Adrenal gland (tissue), 9 donors: ENCODE measurements at regions not wholly inside any gene's neighbourhood (a gene's known extent, or its start where the extent isn't known, plus 50 kb on each side); places are given as distances from the start of the nearest gene placed in this dataset.

Experiments used
- DNase-seq, 7 donors: peaks; one replicate each; pipeline ENCODE4 v3.0.0-alpha.2; 2019 to 2020
- H3K27ac ChIP-seq, 5 donors: fragments of 200-600 bp; sonication (generic) in 4 of 5; 1 replicate in 3 of 5; 2 replicates in 2 of 5; pipeline versions ENCODE4 v1.5.1 to v1.8.0; 2016 to 2020; ENCODE audit warnings: mild to moderate bottlenecking in 1 of 5
- H3K27me3 ChIP-seq: fragments of 200-600 bp; 2 replicates; pipeline ENCODE4 v1.8.0; 2021
- H3K36me3 ChIP-seq, 2 donors: fragments of 200-600 bp; replicated peaks in 1 of 2; 1 replicate in 1 of 2; 2 replicates in 1 of 2; pipeline versions ENCODE4 v1.5.1 to v1.8.0; 2018 to 2022
- H3K4me1 ChIP-seq, 2 donors: fragments of 200-600 bp; replicated peaks in 1 of 2; 1 replicate in 1 of 2; 2 replicates in 1 of 2; pipeline versions ENCODE4 v1.5.1 to v1.8.0; 2018 to 2021
- H3K4me3 ChIP-seq, 4 donors: fragments of 200-600 bp; sonication (generic) in 3 of 4; one replicate each; pipeline ENCODE4 v1.5.1; 2016 to 2018
- H3K9me3 ChIP-seq, 3 donors: fragments of 200-600 bp; sonication (generic) in 1 of 3; replicated peaks in 1 of 3; 1 replicate in 2 of 3; 2 replicates in 1 of 3; pipeline versions ENCODE4 v1.5.1 to v1.8.0; 2016 to 2021
- CTCF ChIP-seq, 6 experiments: fragments of 450-650 bp in 4 of 6; fragments of 200-600 bp in 2 of 6; sonication (generic) in 1 of 6; IDR thresholded peaks; 1 replicate in 5 of 6; 2 replicates in 1 of 6; pipeline versions ENCODE4 v1.5.1 to v1.8.0; 2016 to 2021; ENCODE audit warnings: antibody characterized with exemption in 6 of 6, mild to moderate bottlenecking in 2 of 6, moderate library complexity in 1 of 6
- POLR2A ChIP-seq, 2 donors: fragments of 450-650 bp; IDR thresholded peaks; one replicate each; pipeline ENCODE4 v1.6.1; 2017; ENCODE audit warnings: antibody characterized with exemption in 2 of 2, mild to moderate bottlenecking in 2 of 2, moderate library complexity in 1 of 2
- WGBS, 4 donors: extraction: QIAGEN DNeasy Blood & Tissue Kit in 2 of 4; methylation state at CpG; one replicate each; pipeline versions ENCODE4 v1.1.5 to v1.1.7; 2013 to 2017; 5-methylcytosine and 5-hydroxymethylcytosine counted together
- intact Hi-C, 2 donors: fragments of 100-400 bp; cut with DNase I; formaldehyde crosslinking; loops; one replicate each; pipeline versions ENCODE4 v1.14.1 to v1.15.0; 2022 to 2023
- donor health status: healthy with polysubstance abuse.
- donor health status: Bipolar disorder and iron deficiency.
- donor health status: DM: yes; HTN: yes; CAD: no.
- donor health status: DM: no; HTN: no; CAD: no.
- donor health status: DM: no; HTN: no; CAD: no.

- no peak for DNase-seq
- TF ChIP-seq POLR2A (IDR thresholded peaks at IDR 0.05) (no peak), CTCF (IDR thresholded peaks at IDR 0.05) (no peak)
- H3K4me3 ChIP-seq: no peak overlapping the region
- intact Hi-C loops: no loop called here
- WGBS, 4 donors: 45 to 66% (median 52%) methylated on average over 1 of the region's 1 CpG
- H3K27me3 ChIP-seq: no peaks in the 10 kb centered on the region
- H3K36me3 ChIP-seq: no peaks in the 10 kb centered on the region
- H3K27ac ChIP-seq: no peak overlapping the region
- no peaks in the 10 kb centered on the region for H3K4me1 ChIP-seq
- no peaks in the 10 kb centered on the region for H3K9me3 ChIP-seq
Observed at GRCh38 chr6:81486234-81486633, 266.2 kb downstream of the TENT5A start.

DNA sequence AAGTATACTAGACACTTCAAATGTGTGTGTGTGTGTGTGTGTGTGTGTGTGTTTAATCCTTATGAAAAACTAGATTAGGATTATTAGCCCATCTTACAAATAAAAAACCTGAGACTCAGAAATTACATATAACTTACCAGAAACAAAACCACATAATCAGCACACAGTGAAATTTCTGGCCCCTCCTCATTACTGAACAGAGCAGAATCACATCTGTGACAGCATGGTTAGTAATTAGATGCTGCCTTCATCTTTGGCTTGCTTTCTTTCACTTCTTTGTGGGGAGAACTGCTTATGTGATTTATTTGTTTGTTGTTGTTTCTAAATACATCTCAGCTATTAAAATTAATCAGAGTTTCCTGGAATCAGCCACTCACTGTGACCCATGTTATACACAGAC, 267.1 kb downstream of the TENT5A start:
- Histone ChIP-seq H3K9me3 (no peaks in the 10 kb centered on the region), H3K4me3 (no peak overlapping the region), H3K27ac (no peak overlapping the region), H3K36me3 (no peaks in the 10 kb centered on the region), H3K27me3 (no peaks in the 10 kb centered on the region), H3K4me1 (no peaks in the 10 kb centered on the region)
- DNase-seq: no peak
- intact Hi-C loops: no loop called here
- no peak for TF ChIP-seq CTCF (IDR thresholded peaks at IDR 0.05)

DNA sequence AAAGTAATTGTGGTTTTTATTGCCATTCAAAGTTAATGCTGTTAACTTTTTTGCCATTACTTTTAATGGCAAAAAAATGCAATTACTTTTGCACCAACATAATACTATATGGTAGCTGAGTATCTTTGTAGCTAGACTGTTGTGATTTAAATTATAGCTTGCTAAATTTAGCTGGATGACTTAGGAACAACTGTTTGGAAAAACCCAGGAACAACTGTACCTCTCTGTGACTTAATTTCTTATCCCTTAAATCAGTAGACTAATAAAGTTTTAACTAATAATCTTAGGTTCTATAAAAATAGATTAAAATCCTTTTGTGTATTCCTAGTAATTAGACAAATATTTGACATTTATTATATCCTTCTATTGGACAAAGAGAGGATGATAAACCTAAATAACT, 268.2 kb downstream of the TENT5A start:
- DNase-seq: no peak
- Histone ChIP-seq H3K27ac (no peak overlapping the region), H3K4me3 (no peak overlapping the region), H3K9me3 (no peaks in the 10 kb centered on the region), H3K36me3 (no peaks in the 10 kb centered on the region), H3K27me3 (no peaks in the 10 kb centered on the region), H3K4me1 (no peaks in the 10 kb centered on the region)
- TF ChIP-seq POLR2A (IDR thresholded peaks at IDR 0.05) (no peak), CTCF (IDR thresholded peaks at IDR 0.05) (no peak)
- intact Hi-C loops: no loop called here

- Histone ChIP-seq H3K4me3 (no peak overlapping the region), H3K27me3 (no peaks in the 10 kb centered on the region), H3K9me3 (no peaks in the 10 kb centered on the region), H3K4me1 (no peaks in the 10 kb centered on the region), H3K27ac (no peak overlapping the region), H3K36me3 (no peaks in the 10 kb centered on the region)
- no peak for DNase-seq
- intact Hi-C loops: no loop called here
- TF ChIP-seq POLR2A (IDR thresholded peaks at IDR 0.05): no peak
- TF ChIP-seq CTCF (IDR thresholded peaks at IDR 0.05): no peak
Observed at GRCh38 chr6:81480139-81480538, 272.3 kb downstream of the TENT5A start.

DNA sequence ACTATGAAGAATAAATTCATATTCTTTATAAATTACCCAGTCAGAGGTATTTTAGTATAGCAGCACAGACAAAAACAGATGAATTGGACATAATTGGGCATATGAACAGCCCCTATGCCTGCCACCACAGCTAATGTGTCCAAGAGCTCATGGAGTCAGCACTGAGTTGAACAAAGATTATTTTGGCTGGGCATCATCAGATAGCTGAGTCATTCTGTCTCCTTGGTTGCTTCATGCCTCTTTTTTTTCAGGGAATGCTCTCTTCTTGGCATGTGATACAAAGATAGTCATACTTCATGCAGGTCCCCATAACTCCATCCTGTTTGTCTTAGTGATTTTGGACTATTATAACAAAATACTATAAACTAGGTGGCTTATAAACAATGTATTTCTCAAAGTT, 275.6 kb downstream of the TENT5A start:
- Histone ChIP-seq H3K4me1 (no peaks in the 10 kb centered on the region), H3K36me3 (no peaks in the 10 kb centered on the region), H3K27me3 (no peaks in the 10 kb centered on the region), H3K9me3 (no peaks in the 10 kb centered on the region), H3K4me3 (no peak overlapping the region), H3K27ac (no peak overlapping the region)
- DNase-seq: no peak
- intact Hi-C loops: no loop called here
- TF ChIP-seq CTCF (IDR thresholded peaks at IDR 0.05) (no peak), POLR2A (IDR thresholded peaks at IDR 0.05) (no peak)
